Fibroblast of villous mesenchyme (primary cell): ENCODE measurements at regions not wholly inside any gene's neighbourhood (a gene's known extent, or its start where the extent isn't known, plus 50 kb on each side); places are given as distances from the start of the nearest gene placed in this dataset.

ENCODE experiments used
- DNase-seq: peaks from one replicate; pipeline ENCODE4 v3.0.0-alpha.2; 2010; ENCODE audit warnings: low read depth
- H3K4me3 ChIP-seq: 2 replicates; pipeline ENCODE4 v1.5.1; 2011; ENCODE audit warnings: low read depth, mild to moderate bottlenecking, low read length
- CTCF ChIP-seq: IDR thresholded peaks from 2 replicates; pipeline ENCODE4 v1.5.1; 2012; ENCODE audit warnings: low read depth, mild to moderate bottlenecking, low read length; ENCODE audit not compliant: insufficient read depth

GRCh38 chr3:73212683-73213082, 151.2 kb downstream of the EBLN2 start:
- DNase-seq: no peak
- TF ChIP-seq CTCF: no peak
- no peak overlapping the region for H3K4me3 ChIP-seq

GRCh38 chr3:73213896-73214295, 152.4 kb downstream of the EBLN2 start:
- H3K4me3 ChIP-seq: no peak overlapping the region
- DNase-seq: no peak
- TF ChIP-seq CTCF: no peak

- DNase-seq: no peak
- TF ChIP-seq CTCF: no peak
- H3K4me3 ChIP-seq: no peak overlapping the region
Observed at GRCh38 chr3:73214846-73215245, 153.4 kb downstream of the EBLN2 start.

GRCh38 chr3:73215281-73215680, 153.8 kb downstream of the EBLN2 start:
- TF ChIP-seq CTCF: no peak
- DNase-seq: no peak
- H3K4me3 ChIP-seq: no peak overlapping the region

- no peak overlapping the region for H3K4me3 ChIP-seq
- no peak for DNase-seq
- no peak for TF ChIP-seq CTCF
Observed at GRCh38 chr3:73215901-73216300, 154.4 kb downstream of the EBLN2 start.

GRCh38 chr3:73216310-73216709, 154.9 kb downstream of the EBLN2 start:
- TF ChIP-seq CTCF: no peak
- DNase-seq: no peak
- no peak overlapping the region for H3K4me3 ChIP-seq

GRCh38 chr3:73222126-73222525, 160.7 kb downstream of the EBLN2 start:
- H3K4me3 ChIP-seq: no peak overlapping the region
- no peak for TF ChIP-seq CTCF
- no peak for DNase-seq
